RWPE2 (cell line): ENCODE measurements at regions not wholly inside any gene's neighbourhood (a gene's known extent, or its start where the extent isn't known, plus 50 kb on each side); places are given as distances from the start of the nearest gene placed in this dataset.

Source experiments
- ATAC-seq: fragments of 200-7000 bp; cut with Tn5 transposase; 3 replicates; pipeline ENCODE4 v1.9.1; 2021; ENCODE audit warnings: low read depth
- DNase-seq: peaks from one replicate; pipeline ENCODE4 v3.0.0-alpha.2; 2020; ENCODE audit warnings: low spot score
- H3K27ac ChIP-seq: fragments of 450-650 bp; 2 replicates; pipeline ENCODE4 v1.5.1; 2017; ENCODE audit warnings: mild to moderate bottlenecking; ENCODE audit not compliant: poor library complexity, severe bottlenecking
- H3K27me3 ChIP-seq: fragments of 250-450 bp; sonication (Bioruptor Pico); 2 replicates; pipeline ENCODE4 v1.5.1; 2021; ENCODE audit warnings: mild to moderate bottlenecking, moderate library complexity; ENCODE audit not compliant: insufficient read depth, poor library complexity, severe bottlenecking
- H3K36me3 ChIP-seq: fragments of 250-450 bp; sonication (Bioruptor Pico); 2 replicates; pipeline ENCODE4 v1.5.1; 2020; ENCODE audit warnings: low read depth, mild to moderate bottlenecking, moderate library complexity
- H3K4me1 ChIP-seq: fragments of 250-450 bp; sonication (Bioruptor Pico); 2 replicates; pipeline ENCODE4 v1.5.1; 2021; ENCODE audit warnings: mild to moderate bottlenecking, moderate library complexity; ENCODE audit not compliant: insufficient read depth, poor library complexity, severe bottlenecking
- H3K4me3 ChIP-seq: fragments of 250-450 bp; sonication (Bioruptor Pico); 2 replicates; pipeline ENCODE4 v1.5.1; 2021; ENCODE audit warnings: mild to moderate bottlenecking, moderate library complexity; ENCODE audit not compliant: severe bottlenecking
- H3K9me3 ChIP-seq: fragments of 250-450 bp; sonication (Bioruptor Pico); 2 replicates; pipeline ENCODE4 v1.5.1; 2021; ENCODE audit warnings: mild to moderate bottlenecking, moderate library complexity; ENCODE audit not compliant: severe bottlenecking
- TF ChIP-seq, protein P1 (sequence below): fragments of 450-650 bp; IDR thresholded peaks from one replicate; pipeline ENCODE4 v1.5.1; 2017; ENCODE audit warnings: mild to moderate bottlenecking, moderate library complexity; ENCODE audit not compliant: poor library complexity, severe bottlenecking

DNA sequence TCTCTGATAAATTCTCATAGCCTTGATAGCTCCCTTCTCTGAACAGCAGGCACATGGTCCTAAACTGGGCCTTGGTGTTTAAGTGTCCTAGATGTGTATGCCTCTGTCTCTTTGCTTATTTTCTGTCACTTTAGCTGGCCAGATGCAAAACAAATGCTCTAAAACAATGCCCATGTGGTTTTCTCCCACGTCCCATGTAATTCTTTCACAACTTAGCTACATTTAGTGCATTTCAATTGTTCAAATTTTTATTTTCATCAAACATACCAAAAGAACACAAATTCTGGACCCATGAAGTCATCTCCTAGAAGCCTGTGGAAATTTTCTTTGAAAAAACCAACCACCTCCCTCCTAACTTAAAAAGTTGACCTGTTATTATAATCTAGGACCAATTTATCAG, 491.3 kb upstream of the AGTR1 start:
- peaks cover 9% of the 10 kb centered on the region for H3K4me1 ChIP-seq
- TF ChIP-seq, protein P1, sequence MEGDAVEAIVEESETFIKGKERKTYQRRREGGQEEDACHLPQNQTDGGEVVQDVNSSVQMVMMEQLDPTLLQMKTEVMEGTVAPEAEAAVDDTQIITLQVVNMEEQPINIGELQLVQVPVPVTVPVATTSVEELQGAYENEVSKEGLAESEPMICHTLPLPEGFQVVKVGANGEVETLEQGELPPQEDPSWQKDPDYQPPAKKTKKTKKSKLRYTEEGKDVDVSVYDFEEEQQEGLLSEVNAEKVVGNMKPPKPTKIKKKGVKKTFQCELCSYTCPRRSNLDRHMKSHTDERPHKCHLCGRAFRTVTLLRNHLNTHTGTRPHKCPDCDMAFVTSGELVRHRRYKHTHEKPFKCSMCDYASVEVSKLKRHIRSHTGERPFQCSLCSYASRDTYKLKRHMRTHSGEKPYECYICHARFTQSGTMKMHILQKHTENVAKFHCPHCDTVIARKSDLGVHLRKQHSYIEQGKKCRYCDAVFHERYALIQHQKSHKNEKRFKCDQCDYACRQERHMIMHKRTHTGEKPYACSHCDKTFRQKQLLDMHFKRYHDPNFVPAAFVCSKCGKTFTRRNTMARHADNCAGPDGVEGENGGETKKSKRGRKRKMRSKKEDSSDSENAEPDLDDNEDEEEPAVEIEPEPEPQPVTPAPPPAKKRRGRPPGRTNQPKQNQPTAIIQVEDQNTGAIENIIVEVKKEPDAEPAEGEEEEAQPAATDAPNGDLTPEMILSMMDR = no peak
- H3K9me3 ChIP-seq = no peaks in the 10 kb centered on the region
- DNase-seq (no peak), ATAC-seq (no peak)
- H3K27ac ChIP-seq = no peak overlapping the region
- H3K27me3 ChIP-seq = no peaks in the 10 kb centered on the region
- no peaks in the 10 kb centered on the region for H3K36me3 ChIP-seq
- no peak overlapping the region for H3K4me3 ChIP-seq

DNA sequence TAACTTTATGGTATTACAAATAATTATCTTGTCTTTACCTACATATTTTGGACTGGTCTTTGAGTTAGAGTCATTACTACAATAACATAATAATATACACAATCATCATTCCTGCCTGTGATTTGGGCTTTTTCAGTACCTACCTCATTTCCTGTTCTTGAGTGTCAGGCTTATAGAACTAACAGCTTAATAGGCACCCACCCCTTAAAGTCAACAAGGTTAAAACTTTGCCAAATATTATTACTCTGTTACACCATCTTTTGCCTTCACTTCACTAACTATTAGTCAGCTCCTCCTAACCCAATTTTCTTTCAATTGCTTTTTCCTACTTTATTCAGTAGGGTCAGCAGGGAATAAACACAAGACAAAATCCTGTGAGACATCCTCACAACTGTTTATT, 488.7 kb upstream of the AGTR1 start:
- DNase-seq = no peak

DNA sequence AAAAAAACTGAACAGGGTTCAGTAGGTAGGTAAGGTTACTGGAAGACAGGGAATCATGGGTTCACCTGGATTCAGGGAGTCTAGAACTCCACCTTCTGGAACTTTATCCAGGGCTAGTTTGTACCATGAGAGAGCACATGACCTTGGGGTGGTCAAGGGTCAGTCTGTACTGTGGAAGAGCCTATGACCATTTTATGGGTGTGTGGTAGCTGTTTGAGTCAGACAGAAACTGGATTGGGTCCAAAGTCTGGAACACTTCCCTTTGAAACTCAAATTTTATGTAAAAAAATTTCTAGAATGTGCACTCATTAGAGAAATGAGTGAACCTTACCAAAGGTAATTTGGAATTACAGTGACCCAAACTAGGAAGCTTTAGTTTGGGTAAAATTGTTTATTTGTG, 486.0 kb upstream of the AGTR1 start:
- Histone ChIP-seq H3K27ac (peak overlapping the region; percentile 54), H3K27me3 (no peaks in the 10 kb centered on the region), H3K36me3 (no peaks in the 10 kb centered on the region), H3K9me3 (no peaks in the 10 kb centered on the region), H3K4me3 (no peak overlapping the region), H3K4me1 (peaks cover 21% of the 10 kb centered on the region)
- peak; percentile 80 for ATAC-seq
- no peak for DNase-seq
- TF ChIP-seq, protein P1 = no peak

More for the DNA sequence above, 488.7 kb upstream of the AGTR1 start:
- Histone ChIP-seq H3K4me3 (no peak overlapping the region), H3K9me3 (no peaks in the 10 kb centered on the region), H3K27ac (peak overlapping the region; percentile 52), H3K27me3 (no peaks in the 10 kb centered on the region), H3K36me3 (no peaks in the 10 kb centered on the region), H3K4me1 (peaks cover 21% of the 10 kb centered on the region)
- TF ChIP-seq, protein P1 = no peak
- ATAC-seq = peak; percentile 57; the same call in 2 of the 3 replicates

DNA sequence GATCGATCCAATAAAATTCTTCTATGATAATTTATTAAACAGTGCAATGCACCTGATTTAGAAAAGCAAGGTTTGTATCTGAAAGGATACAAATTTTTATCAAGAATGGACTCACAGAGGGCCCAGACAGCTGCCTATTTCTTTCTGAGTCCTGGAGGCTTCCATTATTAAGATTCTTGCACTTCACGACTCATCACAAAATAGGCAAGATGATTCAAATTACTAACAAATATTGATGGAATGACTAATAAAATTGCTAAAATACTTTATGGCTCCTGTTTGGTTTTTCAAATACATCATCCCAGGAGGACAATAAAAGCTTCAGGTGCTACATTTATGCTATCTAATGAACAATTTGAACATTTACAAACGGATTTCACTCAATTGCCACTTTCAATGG, 483.0 kb upstream of the AGTR1 start:
- peaks cover 16% of the 10 kb centered on the region for H3K4me1 ChIP-seq
- H3K4me3 ChIP-seq = no peak overlapping the region
- peak overlapping the region; percentile 2 for H3K27ac ChIP-seq
- H3K36me3 ChIP-seq = no peaks in the 10 kb centered on the region
- TF ChIP-seq, protein P1 = no peak
- H3K27me3 ChIP-seq = no peaks in the 10 kb centered on the region
- H3K9me3 ChIP-seq = no peaks in the 10 kb centered on the region
- DNase-seq (no peak), ATAC-seq (peak; percentile 58; the same call in 2 of the 3 replicates)

DNA sequence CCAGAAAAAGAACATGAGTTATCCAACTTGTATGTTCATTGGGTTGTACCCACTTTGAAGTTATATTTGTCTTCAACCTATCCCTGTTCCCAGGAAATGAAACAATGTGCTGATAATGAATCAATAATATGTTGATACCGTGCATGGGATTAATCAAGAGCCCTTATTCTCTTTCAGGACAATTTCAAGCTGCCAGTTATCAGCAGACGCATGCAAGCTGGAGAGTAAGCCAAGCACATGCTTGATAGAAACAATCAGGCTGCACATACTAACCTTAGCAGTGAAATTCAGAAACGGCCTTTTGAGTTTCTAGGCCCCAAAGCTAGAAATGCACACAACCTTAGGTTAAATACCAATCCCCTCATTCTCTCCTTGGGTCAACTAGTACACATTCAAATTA, 480.4 kb upstream of the AGTR1 start:
- Histone ChIP-seq H3K36me3 (no peaks in the 10 kb centered on the region), H3K4me1 (peaks cover 6% of the 10 kb centered on the region), H3K9me3 (no peaks in the 10 kb centered on the region), H3K27ac (no peak overlapping the region), H3K27me3 (no peaks in the 10 kb centered on the region), H3K4me3 (no peak overlapping the region)
- TF ChIP-seq, protein P1 = no peak
- no peak for DNase-seq
- ATAC-seq = no peak
